Endothelial cell of umbilical vein (primary cell): ENCODE measurements at regions not wholly inside any gene's neighbourhood (a gene's known extent, or its start where the extent isn't known, plus 50 kb on each side); places are given as distances from the start of the nearest gene placed in this dataset.

Experiments
- EZH2 ChIP-seq: IDR thresholded peaks from 2 replicates; pipeline ENCODE4 v1.6.1; 2012; ENCODE audit warnings: borderline replicate concordance, low read depth, mild to moderate bottlenecking, moderate library complexity, low read length, inconsistent platforms; ENCODE audit not compliant: severe bottlenecking
- FOS ChIP-seq: IDR thresholded peaks from 2 replicates; pipeline ENCODE4 v1.6.1; 2011; ENCODE audit warnings: mild to moderate bottlenecking, low read length, moderate library complexity, borderline replicate concordance; ENCODE audit not compliant: insufficient read depth
- GATA2 ChIP-seq: IDR thresholded peaks from 2 replicates; pipeline ENCODE4 v1.7.0; 2011; ENCODE audit warnings: low read depth, mild to moderate bottlenecking, moderate library complexity, mixed read lengths, low read length; ENCODE audit not compliant: insufficient read length, insufficient read depth
- MYC ChIP-seq: IDR thresholded peaks from one replicate; pipeline ENCODE4 v1.6.1; 2011; ENCODE audit warnings: mild to moderate bottlenecking, low read depth, low read length
- POLR2A ChIP-seq: IDR thresholded peaks from 2 replicates; pipeline ENCODE4 v1.6.1; 2012; ENCODE audit warnings: low read depth, mild to moderate bottlenecking, control low read depth, low read length
- POLR2AphosphoS5 ChIP-seq: IDR thresholded peaks from 2 replicates; pipeline ENCODE4 v1.6.1; 2012; ENCODE audit warnings: low read depth, mild to moderate bottlenecking, control low read depth, low read length, moderate library complexity; ENCODE audit not compliant: insufficient read depth
- TF ChIP-seq, protein P1 (sequence below), 2 donors: IDR thresholded peaks; 1 replicate in 1 of 2; 2 replicates in 1 of 2; pipeline ENCODE4 v1.5.1; 2011; ENCODE audit warnings: low read length in 2 of 2, mild to moderate bottlenecking in 2 of 2, moderate library complexity in 2 of 2, control low read depth in 1 of 2, inconsistent platforms in 1 of 2, low read depth in 1 of 2; ENCODE audit not compliant: insufficient read depth in 1 of 2; ENCODE audit errors: extremely low read depth in 1 of 2
- TF ChIP-seq, protein P2 (sequence below): IDR thresholded peaks from 2 replicates; pipeline ENCODE4 v1.6.1; 2011; ENCODE audit not compliant: insufficient read depth, insufficient read length

DNA sequence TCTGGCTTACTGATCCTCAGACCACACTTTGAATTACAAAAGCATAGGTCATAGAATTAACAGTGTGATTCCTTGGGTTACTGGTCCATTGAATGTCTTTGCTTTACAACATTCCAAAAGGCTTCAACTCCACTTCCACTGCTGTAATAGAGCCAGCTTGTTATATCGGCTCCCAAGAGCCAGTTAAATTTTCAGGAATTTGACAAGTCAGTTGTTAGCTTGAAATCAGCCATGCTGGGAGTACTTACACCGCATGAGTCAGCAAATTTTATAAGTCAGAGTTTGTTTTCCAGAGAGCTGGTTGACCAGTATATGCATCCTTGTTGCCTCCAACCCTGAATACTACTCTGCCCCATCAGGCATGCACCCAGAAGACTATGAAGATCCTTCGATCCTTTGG lies 73.1 kb downstream of the FOXB2 start:
- TF ChIP-seq, protein P1, sequence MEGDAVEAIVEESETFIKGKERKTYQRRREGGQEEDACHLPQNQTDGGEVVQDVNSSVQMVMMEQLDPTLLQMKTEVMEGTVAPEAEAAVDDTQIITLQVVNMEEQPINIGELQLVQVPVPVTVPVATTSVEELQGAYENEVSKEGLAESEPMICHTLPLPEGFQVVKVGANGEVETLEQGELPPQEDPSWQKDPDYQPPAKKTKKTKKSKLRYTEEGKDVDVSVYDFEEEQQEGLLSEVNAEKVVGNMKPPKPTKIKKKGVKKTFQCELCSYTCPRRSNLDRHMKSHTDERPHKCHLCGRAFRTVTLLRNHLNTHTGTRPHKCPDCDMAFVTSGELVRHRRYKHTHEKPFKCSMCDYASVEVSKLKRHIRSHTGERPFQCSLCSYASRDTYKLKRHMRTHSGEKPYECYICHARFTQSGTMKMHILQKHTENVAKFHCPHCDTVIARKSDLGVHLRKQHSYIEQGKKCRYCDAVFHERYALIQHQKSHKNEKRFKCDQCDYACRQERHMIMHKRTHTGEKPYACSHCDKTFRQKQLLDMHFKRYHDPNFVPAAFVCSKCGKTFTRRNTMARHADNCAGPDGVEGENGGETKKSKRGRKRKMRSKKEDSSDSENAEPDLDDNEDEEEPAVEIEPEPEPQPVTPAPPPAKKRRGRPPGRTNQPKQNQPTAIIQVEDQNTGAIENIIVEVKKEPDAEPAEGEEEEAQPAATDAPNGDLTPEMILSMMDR (IDR thresholded peaks at IDR 0.05; ENCODE audit: extremely low read depth in 1 of 2, insufficient read depth in 1 of 2, low read depth in 1 of 2, low read length in 2 of 2), result no peak
- TF ChIP-seq POLR2AphosphoS5, result no peak
- TF ChIP-seq POLR2A, result no peak
- no peak for TF ChIP-seq EZH2
- TF ChIP-seq MYC, result no peak
- TF ChIP-seq, protein P2, sequence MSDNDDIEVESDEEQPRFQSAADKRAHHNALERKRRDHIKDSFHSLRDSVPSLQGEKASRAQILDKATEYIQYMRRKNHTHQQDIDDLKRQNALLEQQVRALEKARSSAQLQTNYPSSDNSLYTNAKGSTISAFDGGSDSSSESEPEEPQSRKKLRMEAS, result no peak
- TF ChIP-seq GATA2, result no peak
- no peak for TF ChIP-seq FOS
